ENCODE measurements at regions not wholly inside any gene's neighbourhood (a gene's known extent, or its start where the extent isn't known, plus 50 kb on each side); places are given as distances from the start of the nearest gene placed in this dataset.

- no peaks in the 10 kb centered on the region; the same call in 1 of the 2 replicates for H3K23me2 ChIP-seq (ENCODE audit: low read depth, low read length)
- H3K14ac ChIP-seq (ENCODE audit: insufficient read length): no peak overlapping the region
- no peak overlapping the region for H3K18ac ChIP-seq (ENCODE audit: extremely low read depth, low read length)
- H3K4ac ChIP-seq (replicated peaks; ENCODE audit: insufficient read length, low read depth, low read length): no peak overlapping the region
- H4K8ac ChIP-seq (ENCODE audit: extremely low read depth, insufficient read depth, low read length): no peak overlapping the region
- H3K79me1 ChIP-seq (ENCODE audit: low read depth, low read length): no peaks in the 10 kb centered on the region
- DNase-seq (ENCODE audit: low read depth in 1 of 2, low spot score in 2 of 2): no peak
- no peak overlapping the region for H2AK5ac ChIP-seq (ENCODE audit: low read depth, low read length)
- no peaks in the 10 kb centered on the region for H3K36me3 ChIP-seq (ENCODE audit: control insufficient read depth in 2 of 4, insufficient read depth in 4 of 4, low read length in 3 of 4)
- no peak overlapping the region for H3K4me3 ChIP-seq (ENCODE audit: extremely low read depth in 1 of 4, insufficient read depth in 2 of 4, low read depth in 3 of 4, low read length in 4 of 4)
- WGBS, 2 experiments (ENCODE audit: extremely low coverage in 1 of 2, insufficient coverage in 1 of 2, insufficient read length in 1 of 2, insufficient replicate concordance in 2 of 2, low coverage in 1 of 2, low lambda C conversion rate in 2 of 2, missing lambda C conversion rate in 1 of 2): 100% methylated on average over 1 of the region's 1 CpG; no CpG with 5 or more reads in 1 of the 2 experiments
- no peak overlapping the region for H3K56ac ChIP-seq (replicated peaks; ENCODE audit: insufficient read length, low read depth, low read length)
- H2BK5ac ChIP-seq (ENCODE audit: low read depth, low read length): no peak overlapping the region
- H3K27ac ChIP-seq (ENCODE audit: low read depth, low read length): no peak overlapping the region
- no peak overlapping the region for H2BK120ac ChIP-seq (replicated peaks; ENCODE audit: low read depth, low read length)
- CTCF ChIA-PET (ENCODE audit: partially characterized antibody): interaction anchor here (1.3 to 1.7 kb wide), 2 partner anchors 9 to 32 kb away, joined by 3 to 5 read pairs; no protein-coding TSS in a partner anchor
- no peak overlapping the region for H2BK12ac ChIP-seq (ENCODE audit: low read depth, low read length)
- H2AFZ ChIP-seq (ENCODE audit: low read length): no peak overlapping the region
- no peaks in the 10 kb centered on the region for H3K79me2 ChIP-seq (ENCODE audit: control insufficient read depth in 1 of 2, insufficient read depth in 2 of 2, low read length in 2 of 2)
- no peak overlapping the region for H2BK15ac ChIP-seq (ENCODE audit: low read length)
- no peak overlapping the region for H4K91ac ChIP-seq (replicated peaks; ENCODE audit: insufficient read length, low read length)
- H2BK20ac ChIP-seq (ENCODE audit: low read length): no peak overlapping the region
- POLR2A ChIA-PET (ENCODE audit: partially characterized antibody): no interaction called here
- no peak overlapping the region for H3K4me2 ChIP-seq (ENCODE audit: insufficient read depth in 1 of 2, low read depth in 2 of 2, low read length in 2 of 2)
- no peaks in the 10 kb centered on the region for H4K20me1 ChIP-seq (replicated peaks in 1 of 2; ENCODE audit: control insufficient read depth in 1 of 2, insufficient read depth in 2 of 2, low read length in 2 of 2)
- H3K9ac ChIP-seq (replicated peaks in 1 of 4; ENCODE audit: extremely low read depth in 1 of 4, low read depth in 3 of 4, low read length in 3 of 4): no peak overlapping the region
- no peaks in the 10 kb centered on the region for H3K27me3 ChIP-seq (replicated peaks in 1 of 4; ENCODE audit: control insufficient read depth in 3 of 4, extremely low read depth in 1 of 4, insufficient read depth in 3 of 4, low read length in 3 of 4)
- H3K4me1 ChIP-seq (replicated peaks in 1 of 4; ENCODE audit: control insufficient read depth in 3 of 4, insufficient read depth in 4 of 4, low read length in 3 of 4): no peaks in the 10 kb centered on the region
- no peak overlapping the region for H3K23ac ChIP-seq (ENCODE audit: insufficient read length)
- H4K5ac ChIP-seq (ENCODE audit: insufficient read length, low read depth, low read length): no peak overlapping the region
- H3K9me3 ChIP-seq (ENCODE audit: insufficient read depth in 2 of 2, low read depth in 1 of 2, low read length in 1 of 2): no peaks in the 10 kb centered on the region
- no peak for FAIRE-seq
- TF ChIP-seq RNF2 (IDR thresholded peaks at IDR 0.05; ENCODE audit: borderline replicate concordance, low read depth, low read length, missing control alignments, poor library complexity, severe bottlenecking) (no peak), JUN (IDR thresholded peaks at IDR 0.05; ENCODE audit: low read depth, low read length) (no peak), SAP30 (IDR thresholded peaks at IDR 0.05; ENCODE audit: insufficient read depth, insufficient replicate concordance, low read length) (no peak), POLR2AphosphoS5 (IDR thresholded peaks at IDR 0.05; ENCODE audit: low read depth, low read length) (no peak), TEAD4 (IDR thresholded peaks at IDR 0.05; ENCODE audit: low read depth, low read length) (no peak), BCL11A (IDR thresholded peaks at IDR 0.05; ENCODE audit: low read depth in 2 of 2, low read length in 2 of 2) (no peak), CHD1 (IDR thresholded peaks at IDR 0.05; ENCODE audit: low read depth, low read length) (no peak), MAX (IDR thresholded peaks at IDR 0.05) (no peak), SRF (IDR thresholded peaks at IDR 0.05; ENCODE audit: low read depth, low read length) (no peak), MAFK (IDR thresholded peaks at IDR 0.05; ENCODE audit: low read depth, low read length) (no peak), SP2 (IDR thresholded peaks at IDR 0.05; ENCODE audit: low read length) (no peak), EP300 (IDR thresholded peaks at IDR 0.05; ENCODE audit: borderline replicate concordance in 1 of 2, low read depth in 2 of 2, low read length in 2 of 2) (no peak), RFX5 (IDR thresholded peaks at IDR 0.05; ENCODE audit: borderline replicate concordance, low read depth, low read length) (no peak), RAD21 (IDR thresholded peaks at IDR 0.05 in 1 of 2, conservative IDR thresholded peaks at IDR 0.05 in 1 of 2; ENCODE audit: low read depth in 2 of 2, low read length in 2 of 2) (no peak)
These were observed 665.6 kb downstream of the DHX35 start for GRCh38 chr20:39627765-39628164.
